GM12874 (cell line): ENCODE measurements at regions not wholly inside any gene's neighbourhood (a gene's known extent, or its start where the extent isn't known, plus 50 kb on each side); places are given as distances from the start of the nearest gene placed in this dataset.

Experiments
- CTCF ChIP-seq: IDR thresholded peaks from 2 replicates; pipeline ENCODE4 v1.5.1; 2011; ENCODE audit warnings: low read depth, mild to moderate bottlenecking, control low read depth, low read length, moderate library complexity; ENCODE audit not compliant: insufficient read depth

DNA sequence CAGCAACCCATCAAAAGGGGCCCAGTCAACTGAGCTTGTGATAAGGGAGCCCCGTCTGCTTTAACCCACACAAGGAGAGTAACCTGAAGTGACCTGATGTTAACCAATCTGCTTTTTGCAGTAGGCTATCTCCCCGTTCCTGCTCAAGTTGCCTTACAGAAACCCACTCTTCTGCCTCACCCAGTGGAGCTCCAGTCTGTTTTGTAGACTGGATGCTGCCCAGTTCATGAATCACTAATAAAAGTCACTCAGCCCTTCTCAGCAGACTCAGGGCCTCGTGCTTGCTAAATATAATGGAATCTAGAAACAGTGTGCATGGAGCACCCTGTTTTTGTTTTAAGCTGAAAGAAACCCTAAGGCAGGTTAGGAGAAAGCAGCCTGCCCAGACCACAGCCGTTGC is 312.3 kb downstream of the FBXW7 start:
- no peak for TF ChIP-seq CTCF

DNA sequence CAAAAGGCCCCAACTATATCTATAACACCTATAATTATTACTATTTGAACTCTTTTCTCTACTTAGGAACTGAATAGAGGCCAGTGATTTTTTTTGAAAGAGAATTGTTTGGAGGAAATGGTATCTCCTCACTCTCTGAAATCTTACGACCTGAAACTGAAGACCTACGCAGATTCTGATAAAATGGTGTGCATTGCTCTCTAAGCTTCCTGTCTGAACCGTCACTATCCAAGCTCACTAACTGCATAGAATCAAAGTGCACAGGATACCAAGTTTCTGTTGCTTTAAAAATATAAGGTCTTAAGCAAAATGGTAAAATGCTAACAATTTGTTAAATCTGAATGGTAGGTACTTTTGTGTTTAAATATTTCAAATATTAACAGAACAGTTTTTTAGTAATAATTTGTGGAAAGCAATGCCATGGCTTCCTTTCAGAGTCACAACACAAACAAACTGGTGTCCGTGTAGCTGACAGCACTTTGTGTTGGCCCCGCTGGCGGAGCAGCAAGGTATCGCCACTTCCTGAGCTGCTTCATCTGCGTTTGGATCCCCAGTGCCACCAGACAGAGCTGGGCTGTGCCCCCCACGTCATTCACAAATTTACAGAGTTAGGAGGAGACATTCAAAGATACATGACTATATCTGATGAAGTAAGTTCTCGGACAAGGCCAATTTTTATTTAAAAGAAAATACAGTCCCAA is 313.9 kb downstream of the FBXW7 start:
- TF ChIP-seq CTCF = no peak

GRCh38 chr4:152220201-152220666 is 315.7 kb downstream of the FBXW7 start:
- TF ChIP-seq CTCF = no peak

DNA sequence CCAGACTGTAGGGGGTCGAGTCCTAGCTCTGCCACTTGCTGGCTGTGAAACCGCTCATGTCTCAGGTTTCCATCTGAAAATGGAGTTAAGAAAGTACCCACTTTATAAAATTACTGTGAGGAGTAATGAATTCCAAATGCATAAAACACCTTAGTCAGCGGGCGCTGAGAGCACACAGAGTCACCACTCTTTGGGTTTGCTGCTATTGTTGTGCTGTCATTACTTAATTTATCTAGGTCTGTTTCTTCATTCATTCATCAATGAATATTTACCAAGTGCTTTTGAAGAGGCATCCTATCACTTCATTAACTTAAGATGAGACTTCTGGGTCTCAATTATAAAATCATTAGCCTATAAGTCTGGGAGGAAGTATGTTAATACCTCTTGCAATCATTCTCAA is 317.3 kb downstream of the FBXW7 start:
- TF ChIP-seq CTCF = no peak

DNA sequence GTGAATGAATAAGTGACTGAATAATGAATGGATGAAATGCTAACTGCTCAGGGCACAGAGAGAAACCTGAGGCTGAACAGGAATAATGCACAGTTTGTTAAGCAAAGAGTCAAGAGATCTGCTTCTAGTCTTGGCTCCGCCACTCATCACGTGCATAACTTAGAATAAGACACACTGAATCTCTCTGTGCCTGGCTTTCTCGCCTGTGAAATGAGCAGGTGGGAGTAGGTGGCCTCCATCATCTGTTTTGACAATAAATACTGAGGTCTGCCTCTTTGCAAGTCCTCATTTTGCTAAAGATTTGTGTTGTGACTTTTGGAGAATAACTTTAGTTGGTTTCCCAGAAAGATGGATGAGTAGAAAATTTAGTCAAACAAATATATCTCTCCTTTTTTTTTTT is 318.0 kb downstream of the FBXW7 start:
- no peak for TF ChIP-seq CTCF

- TF ChIP-seq CTCF = no peak
Observed at GRCh38 chr4:152211936-152212653, 323.8 kb downstream of the FBXW7 start.

DNA sequence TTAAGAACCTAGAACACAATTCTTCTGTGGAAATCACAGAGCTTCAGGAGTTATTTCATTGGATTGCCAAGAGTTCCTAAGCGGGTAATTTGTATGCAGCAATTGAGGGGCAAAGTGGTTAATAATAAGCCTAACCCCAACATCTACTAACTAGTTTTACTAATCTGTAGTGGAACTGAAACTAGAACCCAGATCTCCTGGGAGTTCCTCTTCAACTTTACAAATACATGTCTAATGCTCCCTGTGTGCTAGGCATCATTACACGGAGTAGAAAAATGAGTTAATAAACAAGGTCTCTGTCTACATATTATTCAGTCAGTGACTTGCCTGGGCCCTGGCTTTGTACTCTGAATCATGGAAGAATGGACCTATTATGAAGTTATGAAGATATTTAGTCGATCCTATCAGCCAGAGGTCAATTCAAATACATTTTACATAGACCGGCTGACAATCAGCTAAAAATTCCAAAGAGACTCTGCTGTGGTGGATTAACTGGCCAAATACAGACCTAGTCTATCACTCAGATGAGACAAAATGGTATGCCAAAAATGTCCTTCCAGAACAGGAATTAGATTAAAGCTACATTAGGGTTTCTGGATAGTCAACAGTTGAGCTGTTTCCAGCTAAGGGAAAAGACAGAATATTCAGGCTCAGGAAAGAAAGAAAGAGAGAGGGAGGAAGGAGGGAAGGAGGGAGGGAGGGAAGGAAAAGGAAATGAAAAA is 326.0 kb downstream of the FBXW7 start:
- no peak for TF ChIP-seq CTCF
